ENCODE measurements at regions not wholly inside any gene's neighbourhood (a gene's known extent, or its start where the extent isn't known, plus 50 kb on each side); places are given as distances from the start of the nearest gene placed in this dataset.

- H3K27me3 ChIP-seq (ENCODE audit: control insufficient read depth in 2 of 2, insufficient read depth in 2 of 2, low read length in 2 of 2), result no peaks in the 10 kb centered on the region
- ChIA-PET CTCF (ENCODE audit: low intra/inter-chr PET ratio) (no interaction called here), POLR2A (no interaction called here)
- no peaks in the 10 kb centered on the region for H3K9me1 ChIP-seq (ENCODE audit: control insufficient read depth, insufficient read depth, low read length)
- no peaks in the 10 kb centered on the region for H3K9me3 ChIP-seq (replicated peaks; ENCODE audit: control insufficient read depth, insufficient read depth, low read depth, low read length)
- no peak for ATAC-seq
- H2AFZ ChIP-seq (ENCODE audit: low read depth, low read length), result no peak overlapping the region
- H3K79me2 ChIP-seq (ENCODE audit: control insufficient read depth, insufficient read depth, low read length), result no peaks in the 10 kb centered on the region
- DNase-seq (ENCODE audit: extremely low read depth in 1 of 4, low spot score in 3 of 4), result no peak
- WGBS (ENCODE audit: insufficient coverage, low coverage, missing lambda C conversion rate), result 0% methylated on average over 2 of the region's 2 CpGs
- no peaks in the 10 kb centered on the region for H4K20me1 ChIP-seq (replicated peaks; ENCODE audit: control insufficient read depth, insufficient read depth, low read length)
- no peaks in the 10 kb centered on the region for H3K4me1 ChIP-seq (replicated peaks in 1 of 2; ENCODE audit: control insufficient read depth in 2 of 2, insufficient read depth in 2 of 2, low read length in 2 of 2)
- no peak for FAIRE-seq
- no peak overlapping the region for H3K9ac ChIP-seq (ENCODE audit: insufficient read depth in 1 of 2, low read depth in 2 of 2, low read length in 2 of 2)
- H3K27ac ChIP-seq (ENCODE audit: extremely low read depth, low read depth, low read length), result no peak overlapping the region
- H3K4me3 ChIP-seq, result no peak overlapping the region
- in situ Hi-C loops (cut with MboI), result no loop called here
- no peaks in the 10 kb centered on the region for H3K36me3 ChIP-seq (ENCODE audit: control insufficient read depth, insufficient read depth, low read length)
- no peak overlapping the region for H3K4me2 ChIP-seq (ENCODE audit: insufficient read depth, low read length)
- BruUV-seq (replicated peaks), result no TSS peak
- intact Hi-C loops (cut with micrococcal nuclease), result no loop called here
- TF ChIP-seq CBFA2T3 (IDR thresholded peaks at IDR 0.05) (no peak), FIP1L1 (IDR thresholded peaks at IDR 0.05; ENCODE audit: low read depth, low read length, poor library complexity, severe bottlenecking) (no peak), ZNF175 (CRISPR knock-in tag; IDR thresholded peaks at IDR 0.05; ENCODE audit: low read depth) (no peak), SRSF1 (IDR thresholded peaks at IDR 0.05; ENCODE audit: low read depth, low read length) (no peak), ZNF79 (CRISPR knock-in tag; IDR thresholded peaks at IDR 0.05; ENCODE audit: low read depth) (no peak), ZBTB34 (CRISPR knock-in tag; IDR thresholded peaks at IDR 0.05) (no peak), TCF3 (CRISPR knock-in tag; IDR thresholded peaks at IDR 0.05) (no peak), HDAC2 (IDR thresholded peaks at IDR 0.05) (no peak), ATF3 (IDR thresholded peaks at IDR 0.05) (peak; percentile 34; the same call in 1 of the 2 replicates), ATF3 (CRISPR knock-in tag; conservative IDR thresholded peaks at IDR 0.05) (no peak), SNRNP70 (optimal IDR thresholded peaks at IDR 0.05; ENCODE audit: low read depth, low read length) (no peak), ZNF224 (CRISPR knock-in tag; IDR thresholded peaks at IDR 0.05) (no peak), THRA (IDR thresholded peaks at IDR 0.05) (no peak), ZSCAN32 (CRISPR knock-in tag; IDR thresholded peaks at IDR 0.05) (peak; percentile 63; the same call in 1 of the 2 replicates), ZBTB5 (IDR thresholded peaks at IDR 0.05) (no peak), CEBPG (CRISPR knock-in tag; IDR thresholded peaks at IDR 0.05) (no peak), CEBPG (tag; conservative IDR thresholded peaks at IDR 0.05 in 1 of 2, IDR thresholded peaks at IDR 0.05 in 1 of 2) (peak; percentile 59 to 71), IFI16 (CRISPR knock-in tag; IDR thresholded peaks at IDR 0.05) (no peak)
These were observed 465.2 kb downstream of the LRRC70 start for GRCh38 chr5:63043792-63044191.

Data from K562 (cell line).